ENCODE measurements at regions not wholly inside any gene's neighbourhood (a gene's known extent, or its start where the extent isn't known, plus 50 kb on each side); places are given as distances from the start of the nearest gene placed in this dataset.

GRCh38 chr1:198838022-198838342 is 199.1 kb downstream of the PTPRC start:
- Histone ChIP-seq H3K4me1 (no peaks in the 10 kb centered on the region), H3K4me3 (no peak overlapping the region), H3K9me3 (no peaks in the 10 kb centered on the region), H3K27me3 (no peaks in the 10 kb centered on the region), H3K36me3 (no peaks in the 10 kb centered on the region), H3K27ac (replicated peaks in 1 of 4) (no peak overlapping the region)
- TF ChIP-seq CTCF (IDR thresholded peaks at IDR 0.05) = no peak
- no peak for TF ChIP-seq EP300 (IDR thresholded peaks at IDR 0.05)
- TF ChIP-seq POLR2AphosphoS5 (IDR thresholded peaks at IDR 0.05) = no peak
- no peak for TF ChIP-seq POLR2A (IDR thresholded peaks at IDR 0.05; ENCODE audit: low read depth)
- DNase-seq (ENCODE audit: extremely low spot score) = no peak
- 89% methylated on average over 2 of the region's 2 CpGs for WGBS
- intact Hi-C loops (cut with DNase I) = no loop called here

GRCh38 chr1:198841477-198841876 is 202.6 kb downstream of the PTPRC start:
- peaks cover 0 to 4% (median 0%) of the 10 kb centered on the region in 4 donors for H3K36me3 ChIP-seq
- H3K4me1 ChIP-seq = no peaks in the 10 kb centered on the region
- no peak overlapping the region for H3K27ac ChIP-seq (replicated peaks in 1 of 4)
- H3K9me3 ChIP-seq = no peaks in the 10 kb centered on the region
- H3K27me3 ChIP-seq = no peaks in the 10 kb centered on the region
- DNase-seq (ENCODE audit: extremely low spot score) = no peak
- TF ChIP-seq POLR2AphosphoS5 (IDR thresholded peaks at IDR 0.05) (no peak), CTCF (IDR thresholded peaks at IDR 0.05) (no peak), EP300 (IDR thresholded peaks at IDR 0.05) (no peak), POLR2A (IDR thresholded peaks at IDR 0.05; ENCODE audit: low read depth) (no peak)
- WGBS = 92% methylated on average over 3 of the region's 3 CpGs
- no peak overlapping the region for H3K4me3 ChIP-seq
- intact Hi-C loops (cut with DNase I) = no loop called here

- Histone ChIP-seq H3K36me3 (peaks cover 0 to 5% (median 0%) of the 10 kb centered on the region in 4 donors), H3K27ac (replicated peaks in 1 of 4) (no peak overlapping the region), H3K4me1 (no peaks in the 10 kb centered on the region), H3K9me3 (no peaks in the 10 kb centered on the region), H3K27me3 (no peaks in the 10 kb centered on the region), H3K4me3 (no peak overlapping the region)
- DNase-seq (ENCODE audit: extremely low spot score) = no peak
- TF ChIP-seq POLR2AphosphoS5 (IDR thresholded peaks at IDR 0.05) = no peak
- TF ChIP-seq CTCF (IDR thresholded peaks at IDR 0.05) = no peak
- no peak for TF ChIP-seq POLR2A (IDR thresholded peaks at IDR 0.05; ENCODE audit: low read depth)
- no peak for TF ChIP-seq EP300 (IDR thresholded peaks at IDR 0.05)
- intact Hi-C loops (cut with DNase I) = no loop called here
- WGBS = 96% methylated on average over 2 of the region's 2 CpGs
These were observed 203.8 kb downstream of the PTPRC start for GRCh38 chr1:198842686-198843085.

GRCh38 chr1:198845271-198845670 is 206.4 kb downstream of the PTPRC start:
- no peaks in the 10 kb centered on the region for H3K27me3 ChIP-seq

More at GRCh38 chr1:198845271-198845670, 206.4 kb downstream of the PTPRC start:
- Histone ChIP-seq H3K4me1 (no peaks in the 10 kb centered on the region), H3K4me3 (no peak overlapping the region), H3K27ac (replicated peaks in 1 of 4) (no peak overlapping the region), H3K36me3 (peaks cover 0 to 9% (median 0%) of the 10 kb centered on the region in 4 donors), H3K9me3 (no peaks in the 10 kb centered on the region)
- DNase-seq (ENCODE audit: extremely low spot score) = no peak
- TF ChIP-seq EP300 (IDR thresholded peaks at IDR 0.05) (no peak), POLR2AphosphoS5 (IDR thresholded peaks at IDR 0.05) (no peak), CTCF (IDR thresholded peaks at IDR 0.05) (no peak), POLR2A (IDR thresholded peaks at IDR 0.05; ENCODE audit: low read depth) (no peak)
- WGBS = 91% methylated on average over 2 of the region's 2 CpGs
- intact Hi-C loops (cut with DNase I) = no loop called here
